ENCODE measurements at regions not wholly inside any gene's neighbourhood (a gene's known extent, or its start where the extent isn't known, plus 50 kb on each side); places are given as distances from the start of the nearest gene placed in this dataset.

DNA sequence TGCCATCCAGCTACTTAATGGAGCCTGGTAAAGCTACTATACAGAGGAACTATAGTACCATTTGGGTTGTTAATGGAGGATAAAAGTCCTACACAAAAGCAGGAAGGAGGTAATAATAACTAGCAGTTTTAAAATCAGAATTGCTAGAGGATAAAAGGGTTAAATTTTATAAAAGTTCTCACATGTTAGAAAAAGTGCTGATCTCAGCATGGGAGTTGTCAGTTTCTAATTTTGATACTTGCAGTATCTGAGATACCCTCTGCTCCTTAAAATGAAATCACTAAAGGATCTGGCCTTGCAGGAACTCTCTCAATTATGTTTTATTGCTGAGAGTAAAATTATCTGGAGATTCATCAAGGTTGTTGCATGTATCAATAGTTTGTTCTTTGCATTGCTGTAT is 272.2 kb upstream of the GYPC start:
- CTCF ChIA-PET, result no interaction called here
- H3K27me3 Mint-ChIP-seq, result peaks cover 10% of the 10 kb centered on the region
- no peak for DNase-seq
- no peaks in the 10 kb centered on the region for H3K4me1 Mint-ChIP-seq
- POLR2A ChIA-PET, result no interaction called here
- H3K9me3 Mint-ChIP-seq, result peaks cover 18% of the 10 kb centered on the region
- H3K4me3 Mint-ChIP-seq, result no peak overlapping the region
- H3K36me3 Mint-ChIP-seq (ENCODE audit: low read depth), result no peaks in the 10 kb centered on the region
- H3K27ac Mint-ChIP-seq, result no peak overlapping the region

DNA sequence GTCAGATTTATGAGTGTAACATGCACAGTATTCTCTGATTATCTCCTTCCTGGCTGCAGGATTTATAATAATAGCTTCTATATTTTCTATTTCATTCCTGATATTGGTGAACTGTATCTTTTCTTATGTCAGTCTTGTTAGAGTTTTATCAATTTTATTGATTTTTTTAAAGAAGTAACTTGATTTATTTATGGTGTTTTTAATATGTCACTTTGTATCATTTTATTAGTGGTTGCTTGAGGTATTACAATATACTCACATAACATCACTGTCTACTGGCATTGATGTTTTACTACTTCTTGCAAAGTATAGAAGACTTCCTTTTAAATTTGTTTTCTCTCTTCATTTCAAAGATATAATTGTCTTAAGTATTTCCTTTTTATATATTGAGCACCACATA is 270.5 kb upstream of the GYPC start:
- ChIA-PET POLR2A (no interaction called here), CTCF (no interaction called here)
- H3K9me3 Mint-ChIP-seq, result peaks cover 18% of the 10 kb centered on the region
- no peaks in the 10 kb centered on the region for H3K4me1 Mint-ChIP-seq
- H3K4me3 Mint-ChIP-seq, result no peak overlapping the region
- H3K27ac Mint-ChIP-seq, result no peak overlapping the region
- H3K36me3 Mint-ChIP-seq (ENCODE audit: low read depth), result no peaks in the 10 kb centered on the region
- peaks cover 7% of the 10 kb centered on the region for H3K27me3 Mint-ChIP-seq
- DNase-seq, result no peak

DNA sequence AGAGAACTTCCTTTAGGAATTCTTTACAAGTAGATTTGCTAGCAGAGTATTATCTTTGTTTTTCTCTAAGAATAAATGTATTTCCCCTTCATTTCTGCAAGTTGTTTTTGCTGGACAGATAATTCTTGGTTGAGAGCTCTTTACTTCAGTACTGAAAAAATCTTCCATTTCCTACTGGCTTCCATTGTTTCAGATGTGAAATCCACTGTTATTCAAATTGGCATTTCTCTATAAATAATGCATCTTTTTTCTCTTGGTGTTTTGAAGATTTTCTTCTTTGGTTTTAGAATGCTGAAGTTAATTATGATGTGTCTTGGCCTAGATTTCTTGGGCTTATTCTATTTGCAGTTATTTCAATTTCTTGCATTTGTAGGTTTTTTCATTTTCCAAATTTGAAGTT is 270.0 kb upstream of the GYPC start:
- Mint-ChIP-seq H3K9me3 (peaks cover 18% of the 10 kb centered on the region), H3K27ac (no peak overlapping the region), H3K4me1 (no peaks in the 10 kb centered on the region), H3K4me3 (no peak overlapping the region), H3K27me3 (peaks cover 6% of the 10 kb centered on the region), H3K36me3 (ENCODE audit: low read depth) (no peaks in the 10 kb centered on the region)
- ChIA-PET CTCF (no interaction called here), POLR2A (no interaction called here)
- no peak for DNase-seq

DNA sequence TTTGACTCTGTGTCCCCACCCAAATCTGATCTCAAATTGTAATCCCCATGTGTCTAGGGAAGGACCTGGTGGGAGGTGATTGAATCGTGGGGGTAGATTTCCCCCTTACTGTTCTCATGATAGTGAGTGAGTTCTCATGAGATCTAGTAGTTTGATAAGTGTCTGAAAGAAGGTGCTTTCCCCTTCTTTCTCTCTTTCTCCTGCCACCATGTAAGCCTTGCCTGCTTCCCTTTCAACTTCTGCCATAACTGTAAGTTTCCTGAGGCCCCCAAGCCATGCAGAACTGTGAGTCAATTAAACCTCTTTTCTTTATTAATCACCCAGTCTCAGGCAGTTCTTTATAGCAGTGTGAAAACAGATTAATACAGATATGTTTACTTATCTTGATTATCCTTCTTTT is 266.5 kb upstream of the GYPC start:
- Mint-ChIP-seq H3K27me3 (peaks cover 7% of the 10 kb centered on the region), H3K9me3 (peaks cover 18% of the 10 kb centered on the region), H3K4me1 (no peaks in the 10 kb centered on the region), H3K4me3 (no peak overlapping the region), H3K36me3 (ENCODE audit: low read depth) (no peaks in the 10 kb centered on the region), H3K27ac (no peak overlapping the region)
- DNase-seq, result no peak
- ChIA-PET POLR2A (no interaction called here), CTCF (no interaction called here)

DNA sequence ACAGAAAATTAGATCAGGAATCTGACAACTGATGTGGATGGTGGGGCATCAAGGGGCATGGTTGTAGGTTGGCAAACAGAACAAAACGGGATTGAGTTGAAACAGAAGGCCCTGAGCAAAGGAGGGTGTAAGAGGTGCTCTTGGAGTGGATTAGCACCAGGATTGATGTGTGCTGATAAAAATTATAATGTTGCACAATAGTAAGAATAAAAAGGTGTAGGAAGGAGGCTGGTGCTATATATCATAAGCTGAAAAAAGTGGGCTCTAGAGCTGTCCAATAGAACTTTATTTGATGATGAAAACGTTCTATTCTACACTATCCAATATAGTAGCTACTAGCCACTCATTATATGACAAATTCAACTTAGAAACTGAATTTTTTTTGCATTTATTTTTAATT is 263.1 kb upstream of the GYPC start:
- H3K27ac Mint-ChIP-seq, result no peak overlapping the region
- DNase-seq, result no peak
- no peaks in the 10 kb centered on the region for H3K4me1 Mint-ChIP-seq
- no peaks in the 10 kb centered on the region for H3K36me3 Mint-ChIP-seq (ENCODE audit: low read depth)
- ChIA-PET POLR2A (no interaction called here), CTCF (no interaction called here)
- H3K27me3 Mint-ChIP-seq, result peaks cover 14% of the 10 kb centered on the region
- no peak overlapping the region for H3K4me3 Mint-ChIP-seq
- peaks cover 3% of the 10 kb centered on the region for H3K9me3 Mint-ChIP-seq

DNA sequence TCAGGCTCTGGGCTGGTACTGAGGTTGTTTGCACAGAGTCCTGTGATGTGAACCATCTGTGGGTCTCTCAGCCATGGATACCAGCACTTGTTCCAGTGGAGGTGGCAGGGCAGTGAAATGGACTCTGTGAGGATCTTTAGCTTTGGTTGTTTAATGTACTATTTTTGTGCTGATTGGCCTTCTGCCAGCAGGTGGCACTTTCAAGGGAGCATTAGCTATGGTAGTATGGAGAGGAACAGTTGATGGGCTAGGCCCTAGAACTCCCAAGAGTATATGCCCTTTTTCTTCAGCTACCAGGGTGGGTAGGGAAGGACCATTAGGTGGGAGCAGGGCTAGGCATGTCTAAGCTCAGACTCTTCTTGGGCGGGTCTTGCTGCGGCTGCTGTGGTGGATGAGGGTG is 257.0 kb upstream of the GYPC start:
- ChIA-PET POLR2A (interaction anchor here (0.8 kb wide), 1 partner anchor 378 kb away, joined by 3 read pairs; no protein-coding TSS in a partner anchor), CTCF (interaction anchor here (0.6 to 1.1 kb wide), 2 partner anchors 11 to 488 kb away, joined by 3 to 5 read pairs; no protein-coding TSS in a partner anchor)
- no peak overlapping the region for H3K27ac Mint-ChIP-seq

DNA sequence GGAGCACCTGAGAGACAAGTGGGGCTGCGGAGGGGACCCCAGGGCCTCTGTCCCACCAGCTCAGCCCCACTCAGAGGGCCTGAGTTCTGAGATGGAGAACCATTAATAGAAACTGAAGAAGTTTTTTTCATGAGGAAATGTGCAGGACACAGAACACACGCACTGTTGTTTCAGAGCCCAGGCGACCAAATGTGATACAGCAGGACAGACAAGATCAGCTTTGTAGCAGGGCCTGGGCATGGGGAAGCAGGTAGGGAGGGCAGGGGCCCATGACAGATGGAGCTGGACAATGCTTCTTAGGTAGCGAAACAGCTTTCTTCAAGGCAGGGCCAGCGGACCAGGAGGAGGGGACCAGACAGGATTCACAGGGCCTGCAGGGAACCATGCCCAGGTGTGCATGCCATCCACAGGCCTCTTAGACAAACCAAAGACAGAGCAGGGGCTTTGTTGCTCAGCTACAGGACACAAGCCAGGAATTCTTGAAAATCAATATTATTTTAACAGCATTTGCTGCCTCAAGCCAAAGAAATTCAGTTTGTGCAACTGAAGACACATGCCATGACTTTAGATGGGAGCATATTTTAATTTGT is 252.8 kb upstream of the GYPC start:
- CTCF ChIA-PET, result no interaction called here
- POLR2A ChIA-PET, result no interaction called here
- no peak overlapping the region for H3K27ac Mint-ChIP-seq
- no peaks in the 10 kb centered on the region for H3K4me1 Mint-ChIP-seq
- H3K36me3 Mint-ChIP-seq (ENCODE audit: low read depth), result no peaks in the 10 kb centered on the region
- peaks cover 8% of the 10 kb centered on the region for H3K27me3 Mint-ChIP-seq
- DNase-seq, result no peak
- no peaks in the 10 kb centered on the region for H3K9me3 Mint-ChIP-seq
- H3K4me3 Mint-ChIP-seq, result no peak overlapping the region

More for the DNA sequence above, 257.0 kb upstream of the GYPC start:
- no peaks in the 10 kb centered on the region for H3K9me3 Mint-ChIP-seq
- peaks cover 15% of the 10 kb centered on the region for H3K27me3 Mint-ChIP-seq
- peak; percentile 37 for DNase-seq
- H3K4me3 Mint-ChIP-seq, result no peak overlapping the region
- no peaks in the 10 kb centered on the region for H3K4me1 Mint-ChIP-seq
- no peaks in the 10 kb centered on the region for H3K36me3 Mint-ChIP-seq (ENCODE audit: low read depth)

DNA sequence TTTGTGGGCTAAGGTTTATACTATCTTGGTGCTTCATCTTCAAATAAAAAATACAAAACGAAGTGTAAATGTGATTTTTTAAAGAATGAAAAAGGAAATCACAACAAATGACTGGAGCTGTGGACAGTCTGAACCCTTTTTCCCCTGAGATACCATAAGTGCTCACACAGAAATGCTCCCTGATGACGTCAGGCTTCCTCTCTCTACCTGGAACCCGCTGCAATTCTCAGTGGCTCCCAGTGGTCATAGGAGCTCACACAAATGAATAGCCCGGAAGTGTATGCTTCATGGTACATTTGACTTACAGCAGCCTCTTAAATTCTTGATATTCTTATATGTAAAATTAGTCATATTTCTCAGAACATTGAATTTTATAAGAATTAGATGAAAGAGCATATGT is 249.7 kb upstream of the GYPC start:
- DNase-seq, result no peak
- ChIA-PET POLR2A (no interaction called here), CTCF (no interaction called here)
- no peaks in the 10 kb centered on the region for H3K4me1 Mint-ChIP-seq
- H3K4me3 Mint-ChIP-seq, result no peak overlapping the region
- peaks cover 17% of the 10 kb centered on the region for H3K27me3 Mint-ChIP-seq
- no peaks in the 10 kb centered on the region for H3K36me3 Mint-ChIP-seq (ENCODE audit: low read depth)
- H3K9me3 Mint-ChIP-seq, result no peaks in the 10 kb centered on the region
- H3K27ac Mint-ChIP-seq, result no peak overlapping the region

DNA sequence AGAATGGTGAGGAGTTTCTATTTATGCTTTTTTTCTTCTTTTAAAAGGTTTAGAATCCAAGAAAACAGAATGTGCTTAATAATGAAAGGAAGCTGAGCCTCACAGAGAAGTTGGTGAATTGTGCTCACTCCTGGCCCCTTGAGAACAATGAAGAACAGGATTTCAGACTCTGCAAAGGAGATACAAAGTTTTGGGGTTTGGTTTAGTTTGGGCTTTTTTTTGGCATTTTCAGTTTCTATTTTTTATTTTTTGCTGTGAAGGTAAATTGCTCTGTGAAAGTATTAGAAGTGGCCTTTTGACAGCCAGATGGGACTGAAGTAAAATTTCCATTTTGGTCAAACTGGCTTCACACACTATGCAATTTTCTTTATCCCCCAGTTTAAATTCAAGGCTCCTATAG is 247.3 kb upstream of the GYPC start:
- H3K9me3 Mint-ChIP-seq, result no peaks in the 10 kb centered on the region
- ChIA-PET POLR2A (no interaction called here), CTCF (no interaction called here)
- H3K4me1 Mint-ChIP-seq, result peaks cover 18% of the 10 kb centered on the region
- no peak overlapping the region for H3K4me3 Mint-ChIP-seq
- DNase-seq, result no peak
- peaks cover 2% of the 10 kb centered on the region for H3K36me3 Mint-ChIP-seq (ENCODE audit: low read depth)
- peaks cover 15% of the 10 kb centered on the region for H3K27me3 Mint-ChIP-seq
- no peak overlapping the region for H3K27ac Mint-ChIP-seq

DNA sequence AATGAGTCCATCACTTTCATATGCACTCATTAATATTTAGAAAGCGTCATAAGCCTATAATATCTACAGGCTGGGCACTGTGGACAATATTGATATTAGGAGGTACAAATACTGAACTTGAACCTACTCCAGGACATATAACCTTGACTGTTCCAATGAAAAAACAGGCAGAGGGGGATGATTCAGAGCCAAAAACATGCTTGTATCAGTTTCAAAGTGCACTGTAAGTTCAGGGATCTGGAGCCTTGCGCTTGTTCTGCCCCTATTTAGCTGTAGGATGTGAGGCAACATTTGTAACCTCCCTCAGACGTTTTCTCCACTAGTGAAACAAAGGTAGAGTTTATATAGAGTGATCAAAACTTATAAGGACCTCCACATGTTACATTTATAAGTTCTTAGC is 246.1 kb upstream of the GYPC start:
- Mint-ChIP-seq H3K4me3 (no peak overlapping the region), H3K27ac (no peak overlapping the region), H3K4me1 (peaks cover 20% of the 10 kb centered on the region), H3K36me3 (ENCODE audit: low read depth) (peaks cover 4% of the 10 kb centered on the region), H3K27me3 (peaks cover 18% of the 10 kb centered on the region), H3K9me3 (no peaks in the 10 kb centered on the region)
- DNase-seq, result no peak
- ChIA-PET POLR2A (no interaction called here), CTCF (interaction anchor here (1.0 to 1.1 kb wide), 2 partner anchors 11 to 20 kb away, joined by 3 to 5 read pairs; no protein-coding TSS in a partner anchor)

DNA sequence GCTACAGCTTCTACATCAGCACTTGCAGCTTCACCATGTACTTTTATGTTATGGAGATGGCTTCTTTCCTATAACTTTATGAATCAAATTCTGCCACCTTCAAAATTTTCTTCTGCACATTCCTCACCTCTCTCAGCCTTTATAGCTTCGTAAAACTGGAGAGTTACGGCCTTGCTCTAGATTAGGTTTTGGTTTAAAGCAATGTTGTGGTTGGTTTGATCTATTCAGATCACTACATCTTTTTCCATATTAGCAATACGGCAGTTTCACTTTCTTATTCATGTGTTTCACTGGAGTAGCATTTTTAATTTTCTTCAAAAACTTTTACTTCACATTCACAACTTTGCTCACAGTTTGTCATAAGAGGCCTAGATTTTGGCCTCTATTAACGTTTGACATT is 242.9 kb upstream of the GYPC start:
- Mint-ChIP-seq H3K27ac (peak overlapping the region; percentile 65), H3K27me3 (peaks cover 25% of the 10 kb centered on the region), H3K4me3 (no peak overlapping the region), H3K4me1 (peaks cover 20% of the 10 kb centered on the region), H3K9me3 (no peaks in the 10 kb centered on the region), H3K36me3 (ENCODE audit: low read depth) (peaks cover 4% of the 10 kb centered on the region)
- peak; percentile 26 for DNase-seq
- POLR2A ChIA-PET, result no interaction called here
- CTCF ChIA-PET, result no interaction called here

DNA sequence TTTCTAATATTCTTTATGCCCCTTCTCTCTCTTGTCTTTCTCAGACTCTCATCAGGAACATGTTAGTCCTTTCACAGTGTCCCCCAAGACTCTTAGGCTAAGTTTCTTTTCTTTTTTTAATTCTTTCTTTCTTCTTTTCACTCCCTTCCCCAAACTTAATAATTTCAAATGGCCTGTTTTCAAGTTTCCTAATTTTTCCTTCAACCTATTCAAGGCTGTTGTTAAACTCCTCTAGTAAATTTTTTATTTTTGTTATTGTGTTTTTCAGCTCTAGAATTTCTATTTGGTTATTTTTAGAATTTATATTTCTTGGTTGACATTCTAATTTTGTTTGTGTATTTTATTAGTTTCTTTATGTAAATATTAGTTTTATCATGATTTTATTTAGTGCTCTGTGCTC is 236.6 kb upstream of the GYPC start:
- Mint-ChIP-seq H3K27me3 (peaks cover 35% of the 10 kb centered on the region), H3K4me3 (no peak overlapping the region), H3K9me3 (peaks cover 15% of the 10 kb centered on the region), H3K4me1 (no peaks in the 10 kb centered on the region), H3K36me3 (ENCODE audit: low read depth) (no peaks in the 10 kb centered on the region), H3K27ac (no peak overlapping the region)
- DNase-seq, result no peak
- ChIA-PET CTCF (no interaction called here), POLR2A (no interaction called here)

DNA sequence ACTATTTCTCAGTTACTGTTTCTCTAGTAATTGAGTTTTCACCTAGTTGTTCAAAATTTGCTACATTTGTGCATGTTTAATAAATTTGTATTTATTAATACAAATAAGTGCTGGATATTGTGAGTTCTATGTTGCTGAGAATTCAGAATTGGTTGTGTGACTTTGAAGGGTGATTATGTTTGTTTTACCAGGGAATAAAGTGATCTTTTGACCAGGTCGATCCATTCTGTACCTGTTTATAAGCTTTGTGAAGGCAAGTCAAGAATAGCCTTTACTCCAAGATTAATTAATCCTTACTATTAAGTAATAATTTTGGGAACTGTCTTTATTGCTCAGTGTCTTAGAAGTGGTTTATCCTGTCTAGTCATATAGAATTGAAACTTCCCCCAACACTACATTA is 230.0 kb upstream of the GYPC start:
- peaks cover 2% of the 10 kb centered on the region for H3K9me3 Mint-ChIP-seq
- no peaks in the 10 kb centered on the region for H3K4me1 Mint-ChIP-seq
- H3K27me3 Mint-ChIP-seq, result peaks cover 14% of the 10 kb centered on the region
- H3K36me3 Mint-ChIP-seq (ENCODE audit: low read depth), result no peaks in the 10 kb centered on the region
- H3K4me3 Mint-ChIP-seq, result no peak overlapping the region
- H3K27ac Mint-ChIP-seq, result no peak overlapping the region
- no peak for DNase-seq
- ChIA-PET POLR2A (no interaction called here), CTCF (no interaction called here)

DNA sequence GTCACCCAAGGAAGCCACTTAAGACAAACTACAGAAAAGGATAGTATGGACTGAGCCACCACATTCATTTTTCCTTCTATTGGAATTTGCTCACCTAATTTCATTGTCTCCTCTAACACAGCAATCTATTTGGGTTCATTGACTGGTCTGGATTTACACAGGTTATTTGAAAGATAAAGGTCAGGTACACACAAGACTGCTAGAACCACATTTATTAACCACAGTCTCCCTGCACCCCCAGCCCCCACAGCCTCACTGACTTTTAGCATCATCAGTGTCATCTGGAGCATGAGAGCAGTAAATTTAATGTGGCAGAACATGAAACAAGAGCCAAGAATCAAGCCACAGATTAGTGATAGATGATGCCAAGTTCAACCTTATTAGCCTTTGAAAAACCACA is 226.9 kb upstream of the GYPC start:
- no peaks in the 10 kb centered on the region for H3K36me3 Mint-ChIP-seq (ENCODE audit: low read depth)
- no peak overlapping the region for H3K27ac Mint-ChIP-seq
- no peak for DNase-seq
- ChIA-PET POLR2A (no interaction called here), CTCF (interaction anchor here (0.8 kb wide), 1 partner anchor 19 kb away, joined by 3 read pairs; no protein-coding TSS in a partner anchor)
- H3K4me3 Mint-ChIP-seq, result no peak overlapping the region
- H3K9me3 Mint-ChIP-seq, result no peaks in the 10 kb centered on the region
- H3K27me3 Mint-ChIP-seq, result peaks cover 5% of the 10 kb centered on the region
- no peaks in the 10 kb centered on the region for H3K4me1 Mint-ChIP-seq
